ENCODE measurements at regions not wholly inside any gene's neighbourhood (a gene's known extent, or its start where the extent isn't known, plus 50 kb on each side); places are given as distances from the start of the nearest gene placed in this dataset.

GRCh38 chr17:83196024-83196365 lies 116.6 kb downstream of the METRNL start:
- TF ChIP-seq CTCF (IDR thresholded peaks at IDR 0.05) (no peak), POLR2A (IDR thresholded peaks at IDR 0.05) (no peak)

Measured in stomach (tissue), 4 donors.